B cell (primary cell): ENCODE measurements at regions not wholly inside any gene's neighbourhood (a gene's known extent, or its start where the extent isn't known, plus 50 kb on each side); places are given as distances from the start of the nearest gene placed in this dataset.

Experiments used
- EZH2 ChIP-seq: IDR thresholded peaks from 2 replicates; pipeline ENCODE4 v1.6.1; 2012; ENCODE audit warnings: borderline replicate concordance, low read depth, mild to moderate bottlenecking, moderate library complexity, low read length; ENCODE audit not compliant: insufficient read depth, poor library complexity, severe bottlenecking
- TF ChIP-seq, protein P1 (sequence below): fragments of 200-600 bp; IDR thresholded peaks from one replicate; pipeline ENCODE4 v1.8.0; 2022; ENCODE audit warnings: antibody characterized with exemption, mild to moderate bottlenecking

DNA sequence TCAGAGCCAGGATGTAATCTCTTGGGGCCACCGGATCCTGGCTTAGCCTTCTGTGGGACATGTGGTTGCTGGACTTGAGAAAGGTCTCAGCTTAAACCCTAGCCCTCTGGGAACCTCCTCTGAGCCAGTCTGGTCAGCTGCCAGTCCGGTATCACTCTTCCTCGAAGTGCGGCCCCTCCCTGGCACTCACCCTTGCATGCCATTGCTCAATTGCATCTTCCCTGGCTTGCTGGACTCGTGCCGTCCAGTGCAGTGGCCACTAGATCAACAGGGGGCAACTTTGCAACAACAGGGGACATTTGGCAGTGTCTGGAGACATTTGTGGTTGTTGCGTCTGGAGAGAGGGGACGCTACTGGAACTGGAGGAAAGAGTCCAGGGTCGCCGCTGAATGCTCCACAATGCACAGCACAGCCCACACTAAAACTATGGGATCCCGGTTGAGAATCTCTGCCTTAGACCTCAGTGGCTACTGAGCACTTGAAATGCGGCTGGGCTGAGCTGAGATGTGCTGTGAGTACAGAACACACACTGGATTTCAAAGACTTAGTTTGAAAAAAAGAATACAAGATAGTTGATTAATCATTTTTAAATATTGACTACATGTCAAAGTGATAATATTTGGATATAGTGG, 152.1 kb downstream of the TFAP2C start:
- TF ChIP-seq, protein P1, sequence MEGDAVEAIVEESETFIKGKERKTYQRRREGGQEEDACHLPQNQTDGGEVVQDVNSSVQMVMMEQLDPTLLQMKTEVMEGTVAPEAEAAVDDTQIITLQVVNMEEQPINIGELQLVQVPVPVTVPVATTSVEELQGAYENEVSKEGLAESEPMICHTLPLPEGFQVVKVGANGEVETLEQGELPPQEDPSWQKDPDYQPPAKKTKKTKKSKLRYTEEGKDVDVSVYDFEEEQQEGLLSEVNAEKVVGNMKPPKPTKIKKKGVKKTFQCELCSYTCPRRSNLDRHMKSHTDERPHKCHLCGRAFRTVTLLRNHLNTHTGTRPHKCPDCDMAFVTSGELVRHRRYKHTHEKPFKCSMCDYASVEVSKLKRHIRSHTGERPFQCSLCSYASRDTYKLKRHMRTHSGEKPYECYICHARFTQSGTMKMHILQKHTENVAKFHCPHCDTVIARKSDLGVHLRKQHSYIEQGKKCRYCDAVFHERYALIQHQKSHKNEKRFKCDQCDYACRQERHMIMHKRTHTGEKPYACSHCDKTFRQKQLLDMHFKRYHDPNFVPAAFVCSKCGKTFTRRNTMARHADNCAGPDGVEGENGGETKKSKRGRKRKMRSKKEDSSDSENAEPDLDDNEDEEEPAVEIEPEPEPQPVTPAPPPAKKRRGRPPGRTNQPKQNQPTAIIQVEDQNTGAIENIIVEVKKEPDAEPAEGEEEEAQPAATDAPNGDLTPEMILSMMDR: no peak
- TF ChIP-seq EZH2: no peak
